Osteoblast (primary cell): ENCODE measurements at regions not wholly inside any gene's neighbourhood (a gene's known extent, or its start where the extent isn't known, plus 50 kb on each side); places are given as distances from the start of the nearest gene placed in this dataset.
"Not testable (repeated sequence)": the region's sequence is repeated elsewhere in the genome, so short reads cannot be mapped to it uniquely, and the experiment has no call there.

Experiments
- DNase-seq: peaks from one replicate; pipeline ENCODE4 v3.0.0; 2011; ENCODE audit warnings: low spot score, mixed read lengths; ENCODE audit not compliant: insufficient read length; ENCODE audit errors: missing footprints
- H2AFZ ChIP-seq: 2 replicates; pipeline ENCODE4 v1.6.0; 2011; ENCODE audit warnings: mild to moderate bottlenecking, low read length
- H3K27ac ChIP-seq: 2 replicates; pipeline ENCODE4 v1.5.1; 2011; ENCODE audit warnings: mild to moderate bottlenecking, low read depth, low read length, moderate library complexity
- H3K27me3 ChIP-seq: 2 replicates; pipeline ENCODE4 v1.6.0; 2012; ENCODE audit warnings: mild to moderate bottlenecking, control low read depth, inconsistent platforms, low read length, moderate library complexity; ENCODE audit not compliant: insufficient read depth
- H3K36me3 ChIP-seq: 2 replicates; pipeline ENCODE4 v1.5.1; 2011; ENCODE audit warnings: mild to moderate bottlenecking, low read length, control low read depth, moderate library complexity; ENCODE audit not compliant: insufficient read depth
- H3K4me1 ChIP-seq: 2 replicates; pipeline ENCODE4 v1.5.1; 2011; ENCODE audit warnings: mild to moderate bottlenecking, low read length, control low read depth, moderate library complexity; ENCODE audit not compliant: insufficient read depth
- H3K4me2 ChIP-seq: 2 replicates; pipeline ENCODE4 v1.6.0; 2011; ENCODE audit warnings: mild to moderate bottlenecking, low read length; ENCODE audit not compliant: insufficient read depth
- H3K4me3 ChIP-seq: fragments of 200-600 bp; sonication (generic); 3 replicates; pipeline ENCODE4 v1.5.1; 2012; ENCODE audit warnings: mild to moderate bottlenecking, low read length, inconsistent platforms; ENCODE audit not compliant: insufficient read depth
- H3K79me2 ChIP-seq: 2 replicates; pipeline ENCODE4 v1.6.0; 2012; ENCODE audit warnings: mild to moderate bottlenecking, low read length, control low read depth, inconsistent platforms; ENCODE audit not compliant: insufficient read depth
- H3K9me3 ChIP-seq: 2 replicates; pipeline ENCODE4 v1.5.1; 2011; ENCODE audit warnings: low read depth, low read length, control low read depth
- H4K20me1 ChIP-seq: 2 replicates; pipeline ENCODE4 v1.6.0; 2012; ENCODE audit warnings: mild to moderate bottlenecking, low read length, control low read depth; ENCODE audit not compliant: insufficient read depth
- TF ChIP-seq, protein P1 (sequence below): IDR thresholded peaks from 2 replicates; pipeline ENCODE4 v1.5.1; 2011; ENCODE audit warnings: mild to moderate bottlenecking, low read depth, low read length, moderate library complexity; ENCODE audit errors: extremely low read depth

DNA sequence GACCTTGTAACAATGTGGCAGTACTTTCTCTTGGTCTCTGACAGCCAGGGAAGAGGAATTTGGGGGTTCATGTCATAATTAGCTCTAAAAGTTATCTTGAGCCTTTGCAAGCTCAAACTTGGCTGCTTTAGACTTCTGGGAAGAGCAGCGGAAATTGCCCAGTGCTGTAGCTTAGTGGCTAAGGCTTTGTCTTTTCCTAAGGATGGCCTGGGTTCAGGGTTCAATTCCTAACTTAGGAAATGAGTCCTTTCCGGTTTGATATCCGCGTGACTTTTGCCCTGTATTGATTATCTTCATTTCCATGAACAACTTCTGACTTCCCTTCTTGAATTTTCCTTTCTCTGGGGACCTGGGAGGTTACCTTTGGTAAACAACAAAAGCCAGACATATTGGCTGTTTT lies 961.0 kb downstream of the CNTNAP5 start:
- Histone ChIP-seq H3K4me3 (no peak overlapping the region), H3K9me3 (no peaks in the 10 kb centered on the region), H3K36me3 (no peaks in the 10 kb centered on the region), H3K79me2 (no peaks in the 10 kb centered on the region), H3K4me1 (peaks cover 3% of the 10 kb centered on the region), H3K4me2 (no peak overlapping the region), H3K27me3 (no peaks in the 10 kb centered on the region), H4K20me1 (no peaks in the 10 kb centered on the region), H3K27ac (no peak overlapping the region), H2AFZ (no peak overlapping the region)
- TF ChIP-seq, protein P1, sequence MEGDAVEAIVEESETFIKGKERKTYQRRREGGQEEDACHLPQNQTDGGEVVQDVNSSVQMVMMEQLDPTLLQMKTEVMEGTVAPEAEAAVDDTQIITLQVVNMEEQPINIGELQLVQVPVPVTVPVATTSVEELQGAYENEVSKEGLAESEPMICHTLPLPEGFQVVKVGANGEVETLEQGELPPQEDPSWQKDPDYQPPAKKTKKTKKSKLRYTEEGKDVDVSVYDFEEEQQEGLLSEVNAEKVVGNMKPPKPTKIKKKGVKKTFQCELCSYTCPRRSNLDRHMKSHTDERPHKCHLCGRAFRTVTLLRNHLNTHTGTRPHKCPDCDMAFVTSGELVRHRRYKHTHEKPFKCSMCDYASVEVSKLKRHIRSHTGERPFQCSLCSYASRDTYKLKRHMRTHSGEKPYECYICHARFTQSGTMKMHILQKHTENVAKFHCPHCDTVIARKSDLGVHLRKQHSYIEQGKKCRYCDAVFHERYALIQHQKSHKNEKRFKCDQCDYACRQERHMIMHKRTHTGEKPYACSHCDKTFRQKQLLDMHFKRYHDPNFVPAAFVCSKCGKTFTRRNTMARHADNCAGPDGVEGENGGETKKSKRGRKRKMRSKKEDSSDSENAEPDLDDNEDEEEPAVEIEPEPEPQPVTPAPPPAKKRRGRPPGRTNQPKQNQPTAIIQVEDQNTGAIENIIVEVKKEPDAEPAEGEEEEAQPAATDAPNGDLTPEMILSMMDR: no peak
- DNase-seq: no peak

DNA sequence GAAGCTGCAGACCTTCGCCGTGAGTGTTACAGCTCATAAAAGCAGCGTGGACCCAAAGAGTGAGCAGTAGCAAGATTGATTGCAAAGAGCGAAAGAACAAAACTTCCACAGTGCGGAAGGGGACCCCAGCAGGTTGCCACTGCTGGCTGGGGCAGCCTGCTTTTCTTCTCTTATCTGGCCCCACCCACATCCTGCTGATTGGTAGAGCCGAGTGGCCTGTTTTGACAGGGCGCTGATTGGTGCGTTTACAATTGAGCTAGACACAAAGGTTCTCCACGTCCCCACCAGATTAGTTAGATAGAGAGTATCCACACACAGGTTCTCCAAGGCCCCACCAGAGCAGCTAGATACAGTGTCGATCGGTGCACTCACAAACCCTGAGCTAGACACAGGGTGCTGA lies 961.8 kb downstream of the CNTNAP5 start:
- not testable (repeated sequence) for H3K79me2 ChIP-seq, H3K9me3 ChIP-seq, DNase-seq, H3K4me2 ChIP-seq, H3K27me3 ChIP-seq, H3K4me3 ChIP-seq, H3K27ac ChIP-seq, H4K20me1 ChIP-seq, H3K4me1 ChIP-seq, H2AFZ ChIP-seq, H3K36me3 ChIP-seq

DNA sequence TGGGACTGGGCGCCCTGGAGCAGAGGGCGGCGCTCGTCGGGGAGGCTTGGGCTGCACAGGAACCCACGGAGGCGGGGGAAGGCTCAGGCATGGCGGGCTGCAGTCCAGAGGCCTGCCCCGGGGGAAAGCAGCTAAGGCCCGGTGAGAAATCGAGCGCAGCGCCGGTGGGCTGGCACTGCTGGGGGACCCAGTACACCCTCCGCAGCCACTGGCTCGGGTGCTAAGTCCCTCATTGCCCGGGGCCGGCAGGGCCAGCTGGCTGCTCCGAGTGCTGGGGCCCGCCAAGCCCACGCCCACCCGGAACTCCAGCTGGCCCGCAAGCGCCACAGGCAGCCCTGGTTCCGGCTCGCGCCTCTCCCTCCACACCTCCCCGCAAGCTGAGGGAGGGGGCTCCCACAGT lies 962.3 kb downstream of the CNTNAP5 start:
- not testable (repeated sequence) for H3K79me2 ChIP-seq, H4K20me1 ChIP-seq, DNase-seq, H3K36me3 ChIP-seq, H3K4me1 ChIP-seq, H3K27me3 ChIP-seq, H3K4me2 ChIP-seq, H3K4me3 ChIP-seq, H2AFZ ChIP-seq, H3K27ac ChIP-seq, H3K9me3 ChIP-seq

DNA sequence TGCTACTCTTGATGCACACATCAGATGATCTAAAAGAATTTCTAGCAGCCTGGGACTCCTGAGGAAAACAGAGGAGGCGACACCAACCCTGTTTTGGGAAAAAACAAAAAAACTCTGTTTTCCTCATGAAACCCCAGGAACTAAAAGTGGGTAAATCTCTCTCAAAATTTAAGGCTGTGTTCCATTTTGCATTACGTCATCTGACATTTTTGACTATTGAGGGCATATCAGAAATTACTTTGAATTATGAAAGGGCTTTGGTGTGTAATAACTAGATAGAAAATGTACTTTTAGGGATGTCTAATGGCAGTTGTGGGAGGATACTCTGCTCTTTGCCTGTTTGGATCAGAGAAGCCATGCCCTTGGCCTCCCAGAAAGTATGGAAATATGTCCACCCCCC lies 963.0 kb downstream of the CNTNAP5 start:
- no peak overlapping the region for H3K27ac ChIP-seq

DNA sequence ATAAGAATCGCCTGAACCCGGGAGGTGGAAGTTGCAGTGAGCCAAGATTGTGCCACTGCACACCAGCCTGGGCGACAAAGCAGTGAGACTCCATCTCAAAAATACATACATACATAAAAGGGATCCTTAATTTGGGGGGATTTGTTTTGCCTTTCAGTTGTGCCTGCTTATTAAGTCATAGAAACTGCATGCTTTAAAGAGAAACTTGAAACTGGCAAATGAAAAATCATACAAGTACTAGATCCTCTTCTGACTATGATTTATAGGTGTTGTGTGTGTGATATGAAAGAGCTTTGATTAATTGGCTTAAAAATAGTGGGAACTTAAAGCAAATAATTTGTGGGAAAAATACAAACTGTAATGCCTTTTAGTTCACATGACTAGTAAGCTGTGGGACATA lies 963.7 kb downstream of the CNTNAP5 start:
- Histone ChIP-seq H3K9me3 (no peaks in the 10 kb centered on the region), H3K27ac (no peak overlapping the region), H3K27me3 (no peaks in the 10 kb centered on the region), H4K20me1 (no peaks in the 10 kb centered on the region), H3K4me2 (no peak overlapping the region), H2AFZ (no peak overlapping the region), H3K4me3 (no peak overlapping the region), H3K36me3 (no peaks in the 10 kb centered on the region), H3K79me2 (no peaks in the 10 kb centered on the region), H3K4me1 (no peaks in the 10 kb centered on the region)
- no peak for DNase-seq
- TF ChIP-seq, protein P1: no peak

More for the DNA sequence above, 963.0 kb downstream of the CNTNAP5 start:
- TF ChIP-seq, protein P1: no peak
- Histone ChIP-seq H2AFZ (no peak overlapping the region), H3K4me2 (no peak overlapping the region), H3K36me3 (no peaks in the 10 kb centered on the region), H3K4me3 (no peak overlapping the region), H4K20me1 (no peaks in the 10 kb centered on the region), H3K27me3 (no peaks in the 10 kb centered on the region), H3K79me2 (no peaks in the 10 kb centered on the region), H3K9me3 (no peaks in the 10 kb centered on the region), H3K4me1 (peaks cover 3% of the 10 kb centered on the region)
- no peak for DNase-seq
